Stomach (tissue), 4 donors: ENCODE measurements at regions not wholly inside any gene's neighbourhood (a gene's known extent, or its start where the extent isn't known, plus 50 kb on each side); places are given as distances from the start of the nearest gene placed in this dataset.

Experiments
- EP300 ChIP-seq: sonication (generic); formaldehyde crosslinking; IDR thresholded peaks from one replicate; pipeline ENCODE4 v1.6.1; 2017; ENCODE audit warnings: antibody characterized with exemption
- POLR2A ChIP-seq, 4 donors: fragments of 450-650 bp; IDR thresholded peaks; one replicate each; pipeline ENCODE4 v1.6.1; 2016; ENCODE audit warnings: antibody characterized with exemption in 4 of 4, control low read depth in 2 of 4, mild to moderate bottlenecking in 1 of 4, moderate library complexity in 1 of 4
- POLR2AphosphoS5 ChIP-seq, 3 donors: sonication (generic); formaldehyde crosslinking; IDR thresholded peaks; one replicate each; pipeline ENCODE4 v1.6.1; 2016; ENCODE audit warnings: antibody characterized with exemption in 3 of 3
- TF ChIP-seq, protein P1 (sequence below), 7 experiments: fragments of 450-650 bp in 4 of 7; fragments of 200-600 bp in 3 of 7; sonication (generic) in 3 of 7; IDR thresholded peaks; one replicate each; pipeline ENCODE4 v1.5.1; 2016 to 2019; ENCODE audit warnings: antibody characterized with exemption in 7 of 7, control low read depth in 2 of 7, mild to moderate bottlenecking in 1 of 7

DNA sequence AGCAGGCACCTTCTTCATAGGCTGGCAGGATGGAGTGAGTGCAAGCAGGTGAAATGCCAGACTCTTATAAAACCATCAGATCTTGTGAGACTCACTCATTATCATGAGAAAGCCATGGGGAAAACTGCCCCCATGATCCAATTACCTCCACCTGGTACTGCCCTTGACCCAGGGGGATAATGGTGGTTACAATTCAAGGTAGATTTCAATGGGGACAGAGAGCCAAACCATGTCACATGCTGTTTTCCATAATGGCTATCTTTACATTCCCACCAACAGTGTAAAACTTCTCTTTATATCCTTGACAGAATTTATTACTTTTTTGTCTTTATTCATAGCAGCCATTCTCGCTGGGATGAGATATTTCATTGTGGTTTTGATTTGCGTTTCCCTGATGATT is 663.0 kb upstream of the AGA start:
- TF ChIP-seq, protein P1, sequence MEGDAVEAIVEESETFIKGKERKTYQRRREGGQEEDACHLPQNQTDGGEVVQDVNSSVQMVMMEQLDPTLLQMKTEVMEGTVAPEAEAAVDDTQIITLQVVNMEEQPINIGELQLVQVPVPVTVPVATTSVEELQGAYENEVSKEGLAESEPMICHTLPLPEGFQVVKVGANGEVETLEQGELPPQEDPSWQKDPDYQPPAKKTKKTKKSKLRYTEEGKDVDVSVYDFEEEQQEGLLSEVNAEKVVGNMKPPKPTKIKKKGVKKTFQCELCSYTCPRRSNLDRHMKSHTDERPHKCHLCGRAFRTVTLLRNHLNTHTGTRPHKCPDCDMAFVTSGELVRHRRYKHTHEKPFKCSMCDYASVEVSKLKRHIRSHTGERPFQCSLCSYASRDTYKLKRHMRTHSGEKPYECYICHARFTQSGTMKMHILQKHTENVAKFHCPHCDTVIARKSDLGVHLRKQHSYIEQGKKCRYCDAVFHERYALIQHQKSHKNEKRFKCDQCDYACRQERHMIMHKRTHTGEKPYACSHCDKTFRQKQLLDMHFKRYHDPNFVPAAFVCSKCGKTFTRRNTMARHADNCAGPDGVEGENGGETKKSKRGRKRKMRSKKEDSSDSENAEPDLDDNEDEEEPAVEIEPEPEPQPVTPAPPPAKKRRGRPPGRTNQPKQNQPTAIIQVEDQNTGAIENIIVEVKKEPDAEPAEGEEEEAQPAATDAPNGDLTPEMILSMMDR (IDR thresholded peaks at IDR 0.05) = no peak
- TF ChIP-seq EP300 (no peak), POLR2A (IDR thresholded peaks at IDR 0.05) (no peak), POLR2AphosphoS5 (IDR thresholded peaks at IDR 0.05) (no peak)
